ENCODE measurements at regions not wholly inside any gene's neighbourhood (a gene's known extent, or its start where the extent isn't known, plus 50 kb on each side); places are given as distances from the start of the nearest gene placed in this dataset.

GRCh38 chr3:193780810-193781478, 187.9 kb downstream of the OPA1 start:
- peak; percentile 80 for ATAC-seq
- Histone ChIP-seq H3K9me3 (no peaks in the 10 kb centered on the region), H3K36me3 (ENCODE audit: low read depth) (no peaks in the 10 kb centered on the region)

GRCh38 chr3:193782276-193782647, 189.3 kb downstream of the OPA1 start:
- intact Hi-C loops (cut with DNase I, micrococcal nuclease), result loop anchor here (5.0 to 10.0 kb wide), 3 partner anchors 355 to 535 kb away; partner anchors contain the start of gene HES1 (in 1 of the 2)
- Histone ChIP-seq H3K9me3 (no peaks in the 10 kb centered on the region), H3K36me3 (ENCODE audit: low read depth) (no peaks in the 10 kb centered on the region), H3K4me1 (ENCODE audit: low read depth) (peaks cover 5% of the 10 kb centered on the region), H3K4me3 (no peak overlapping the region)
- ATAC-seq (peak; percentile 77), DNase-seq (peak in 2 of 3 donors; percentile 27 to 44)
- TF ChIP-seq CTCF (IDR thresholded peaks at IDR 0.05), result no peak

More at GRCh38 chr3:193780810-193781478, 187.9 kb downstream of the OPA1 start:
- Histone ChIP-seq H3K4me1 (ENCODE audit: low read depth) (peaks cover 7% of the 10 kb centered on the region), H3K4me3 (no peak overlapping the region)
- intact Hi-C loops (cut with DNase I, micrococcal nuclease), result loop anchor here (5.0 to 10.0 kb wide), 3 partner anchors 356 to 536 kb away; partner anchors contain the start of gene HES1 (in 1 of the 2)
- peak; percentile 63 for TF ChIP-seq CTCF (IDR thresholded peaks at IDR 0.05)
- peak; percentile 67 to 82 (median 81) for DNase-seq

- Histone ChIP-seq H3K4me1 (ENCODE audit: low read depth) (peaks cover 3% of the 10 kb centered on the region), H3K9me3 (no peaks in the 10 kb centered on the region), H3K36me3 (ENCODE audit: low read depth) (no peaks in the 10 kb centered on the region), H3K4me3 (no peak overlapping the region)
- TF ChIP-seq CTCF (IDR thresholded peaks at IDR 0.05), result no peak
- ATAC-seq (no peak), DNase-seq (no peak)
- intact Hi-C loops (cut with DNase I, micrococcal nuclease), result loop anchor here (5.0 to 10.0 kb wide), 3 partner anchors 355 to 535 kb away; partner anchors contain the start of gene HES1 (in 1 of the 2)
Observed at GRCh38 chr3:193782747-193783146, 189.7 kb downstream of the OPA1 start.

GRCh38 chr3:193783166-193783896, 190.3 kb downstream of the OPA1 start:
- TF ChIP-seq CTCF (IDR thresholded peaks at IDR 0.05), result no peak
- intact Hi-C loops (cut with DNase I, micrococcal nuclease), result loop anchor here (5.0 to 10.0 kb wide), 3 partner anchors 354 to 534 kb away; partner anchors contain the start of gene HES1 (in 1 of the 2)
- DNase-seq (no peak), ATAC-seq (no peak)
- no peaks in the 10 kb centered on the region for H3K9me3 ChIP-seq
- no peaks in the 10 kb centered on the region for H3K36me3 ChIP-seq (ENCODE audit: low read depth)
- no peak overlapping the region for H3K4me3 ChIP-seq
- H3K4me1 ChIP-seq (ENCODE audit: low read depth), result peaks cover 8% of the 10 kb centered on the region

- TF ChIP-seq CTCF (IDR thresholded peaks at IDR 0.05), result no peak
- no peak for ATAC-seq
- Histone ChIP-seq H3K4me1 (ENCODE audit: low read depth) (peaks cover 12% of the 10 kb centered on the region), H3K4me3 (no peak overlapping the region), H3K9me3 (no peaks in the 10 kb centered on the region), H3K36me3 (ENCODE audit: low read depth) (no peaks in the 10 kb centered on the region)
- intact Hi-C loops (cut with DNase I, micrococcal nuclease), result loop anchor here (5.0 to 10.0 kb wide), 3 partner anchors 352 to 532 kb away; partner anchors contain the start of gene HES1 (in 2 of the 2)
- no peak for DNase-seq
Observed at GRCh38 chr3:193784822-193785221, 191.8 kb downstream of the OPA1 start.
